ENCODE measurements at regions not wholly inside any gene's neighbourhood (a gene's known extent, or its start where the extent isn't known, plus 50 kb on each side); places are given as distances from the start of the nearest gene placed in this dataset.

GRCh38 chr4:14254252-14254651, 626.7 kb upstream of the BOD1L1 start:
- DNase-seq (ENCODE audit: low read depth) = no peak

GRCh38 chr4:14254926-14255325, 627.4 kb upstream of the BOD1L1 start:
- no peak for DNase-seq (ENCODE audit: low read depth)

DNA sequence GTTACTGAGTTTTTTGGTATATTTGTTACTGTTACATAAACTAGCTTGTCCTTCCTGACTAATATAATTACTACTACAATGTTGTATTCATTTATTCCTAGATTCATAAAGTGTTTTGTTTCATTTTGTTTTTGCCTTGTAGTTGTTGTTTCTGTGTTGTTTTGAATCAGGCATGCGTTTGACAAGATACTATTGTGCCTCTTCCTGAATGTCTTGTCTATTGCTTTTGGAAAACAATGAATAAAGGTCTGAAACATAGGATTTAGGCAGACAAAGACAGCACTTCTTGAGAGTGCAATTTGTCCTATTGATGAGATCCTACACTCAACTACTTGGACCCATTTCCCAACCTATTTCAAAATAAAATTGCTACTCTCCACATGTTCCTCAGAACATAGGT, 630.4 kb upstream of the BOD1L1 start:
- no peak for DNase-seq (ENCODE audit: low read depth)

- DNase-seq (ENCODE audit: low read depth) = no peak
These were observed 632.4 kb upstream of the BOD1L1 start for GRCh38 chr4:14259936-14260335.

- DNase-seq (ENCODE audit: low read depth) = no peak
These were observed 633.1 kb upstream of the BOD1L1 start for GRCh38 chr4:14260591-14260990.

- DNase-seq (ENCODE audit: low read depth) = no peak
These were observed 634.7 kb upstream of the BOD1L1 start for GRCh38 chr4:14262221-14262620.

- DNase-seq (ENCODE audit: low read depth) = no peak
These were observed 636.9 kb upstream of the BOD1L1 start for GRCh38 chr4:14264437-14264836.

DNA sequence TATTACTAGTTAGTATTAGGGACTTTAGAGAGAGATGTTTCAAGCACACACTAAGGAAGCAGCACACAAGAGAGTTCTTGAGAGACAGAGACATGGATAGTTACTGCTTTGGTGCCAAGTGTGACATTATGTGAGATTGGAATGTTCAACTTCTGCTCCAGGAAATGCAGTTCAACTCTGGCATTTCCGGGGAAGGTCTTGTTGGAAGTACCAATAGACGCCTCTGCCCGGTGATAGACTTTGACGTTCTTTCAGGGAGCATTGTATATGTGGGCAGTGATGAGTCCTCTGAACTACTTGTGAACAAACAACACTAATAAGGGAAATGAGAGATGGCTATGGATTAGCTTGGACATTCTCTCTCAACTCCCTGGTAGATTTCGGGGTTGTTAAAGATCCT, 638.1 kb upstream of the BOD1L1 start:
- no peak for DNase-seq (ENCODE audit: low read depth)

GRCh38 chr4:14267373-14268060, 640.0 kb upstream of the BOD1L1 start:
- DNase-seq (ENCODE audit: low read depth) = no peak

DNA sequence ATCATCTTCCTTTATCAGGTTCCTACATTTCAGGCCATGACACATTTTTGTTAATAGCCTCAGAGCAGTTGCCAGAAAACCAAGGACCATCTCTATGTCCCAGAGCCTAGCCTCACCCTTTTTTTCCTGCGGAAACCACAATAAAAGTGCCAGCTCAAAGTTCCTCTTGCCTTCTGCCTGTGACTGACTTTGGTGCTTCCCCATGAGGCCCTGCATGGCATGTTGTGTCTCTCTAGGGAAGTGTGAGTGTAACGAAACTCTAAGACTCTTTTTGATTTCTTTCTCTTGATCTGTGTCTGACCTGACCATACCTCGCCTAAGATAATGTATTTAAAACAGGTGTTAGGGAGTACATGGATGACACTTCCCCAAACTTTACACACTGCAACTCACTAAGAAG, 642.3 kb upstream of the BOD1L1 start:
- DNase-seq (ENCODE audit: low read depth) = no peak

GRCh38 chr4:14272206-14272605, 644.7 kb upstream of the BOD1L1 start:
- no peak for DNase-seq (ENCODE audit: low read depth)

- no peak for DNase-seq (ENCODE audit: low read depth)
These were observed 650.0 kb upstream of the BOD1L1 start for GRCh38 chr4:14277505-14277904.

DNA sequence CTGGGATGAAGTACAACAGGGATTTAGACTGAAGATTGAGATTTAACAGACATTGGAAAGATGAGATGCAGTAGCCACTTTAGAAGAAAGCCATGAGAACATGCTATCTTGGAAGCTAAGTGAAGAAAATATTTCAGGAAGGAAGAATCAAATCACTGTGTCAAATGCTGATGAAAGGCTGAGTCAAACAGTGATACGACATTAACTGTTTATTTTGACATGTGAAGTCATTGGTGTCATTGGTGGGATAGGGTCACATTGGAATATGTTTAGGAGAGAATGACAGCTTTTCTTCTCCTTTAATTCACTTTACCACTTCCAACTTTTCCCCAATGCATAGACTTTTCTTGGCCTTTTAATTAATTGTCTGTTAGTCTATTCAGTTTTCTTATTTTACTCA, 653.0 kb upstream of the BOD1L1 start:
- DNase-seq (ENCODE audit: low read depth) = no peak

GRCh38 chr4:14284578-14284977, 657.1 kb upstream of the BOD1L1 start:
- no peak for DNase-seq (ENCODE audit: low read depth)

GRCh38 chr4:14289708-14290107, 662.2 kb upstream of the BOD1L1 start:
- DNase-seq (ENCODE audit: low read depth) = no peak

- DNase-seq (ENCODE audit: low read depth) = no peak
These were observed 666.1 kb upstream of the BOD1L1 start for GRCh38 chr4:14293582-14293981.

DNA sequence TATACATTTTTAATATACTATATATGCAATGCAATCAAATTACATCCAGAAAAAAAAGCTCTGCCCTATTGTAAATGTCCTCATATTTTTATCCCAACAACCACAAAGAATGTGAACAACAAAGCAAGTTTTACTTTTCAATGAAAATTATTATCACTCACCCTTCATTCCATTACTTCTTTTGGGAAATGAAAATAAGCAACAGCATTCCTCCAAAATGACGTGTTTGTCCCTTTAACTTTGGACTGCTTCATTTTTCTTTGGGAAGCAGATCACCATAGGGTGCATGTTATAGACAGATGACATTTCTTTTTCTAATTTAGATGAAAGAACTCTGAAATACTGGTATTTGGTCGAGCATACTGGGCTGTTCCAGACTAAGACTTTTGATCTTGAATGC, 667.1 kb upstream of the BOD1L1 start:
- DNase-seq (ENCODE audit: low read depth) = no peak

DNA sequence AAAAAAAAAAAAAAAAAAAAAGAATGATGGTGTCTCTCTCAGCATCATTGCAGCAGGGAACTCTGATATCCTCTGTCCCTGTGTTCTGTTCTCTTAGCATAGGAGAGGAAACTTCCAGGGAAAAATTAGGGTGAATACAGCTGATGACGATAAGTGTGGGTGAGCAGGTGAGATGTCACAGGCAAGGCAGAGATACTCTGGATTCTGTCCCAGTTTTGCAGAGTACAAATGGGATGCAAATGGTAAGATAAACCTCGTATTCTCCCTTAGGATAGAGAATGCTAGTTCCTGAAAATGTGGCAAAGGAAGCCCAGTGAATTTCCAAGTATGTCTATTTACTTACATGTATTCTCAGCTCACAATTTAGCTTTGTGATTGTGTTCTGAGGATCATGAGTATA, 671.6 kb upstream of the BOD1L1 start:
- no peak for DNase-seq (ENCODE audit: low read depth)

DNA sequence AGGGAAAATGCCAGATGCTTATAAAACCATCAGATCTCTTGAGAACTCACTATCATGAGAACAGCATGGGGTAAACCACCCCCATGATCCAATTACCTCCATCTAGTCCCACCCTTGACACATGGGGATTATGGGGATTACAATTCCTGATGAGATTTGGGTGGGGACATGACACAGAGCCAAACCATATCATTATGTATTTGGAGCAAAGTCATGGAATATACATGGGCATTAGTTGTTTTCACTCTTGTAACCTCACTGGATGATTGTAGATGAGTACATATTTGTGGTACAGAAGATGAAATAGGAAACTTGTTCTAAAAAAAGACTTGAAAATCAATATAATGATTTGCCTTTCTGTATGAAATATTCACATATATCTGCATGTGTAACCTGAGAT, 674.5 kb upstream of the BOD1L1 start:
- DNase-seq (ENCODE audit: low read depth) = no peak

DNA sequence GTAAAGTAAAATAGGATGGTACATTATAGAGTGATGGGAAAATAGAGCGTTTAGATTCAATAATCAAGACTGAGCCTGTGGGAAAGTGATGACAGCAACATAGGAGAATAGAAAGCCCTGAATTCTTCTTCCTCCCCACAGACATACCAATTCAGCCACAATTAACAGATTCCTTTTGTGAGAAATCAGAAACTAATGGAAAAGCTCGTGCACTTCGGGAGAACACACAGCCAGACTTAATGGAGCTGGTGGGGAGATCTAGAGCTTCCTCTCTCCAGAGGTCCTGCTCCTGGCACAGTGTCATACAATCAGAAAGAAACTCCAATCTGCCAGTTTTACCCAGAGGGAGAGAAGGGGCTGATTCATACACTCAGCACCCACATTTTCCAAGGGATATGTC, 676.3 kb upstream of the BOD1L1 start:
- DNase-seq (ENCODE audit: low read depth) = no peak

DNA sequence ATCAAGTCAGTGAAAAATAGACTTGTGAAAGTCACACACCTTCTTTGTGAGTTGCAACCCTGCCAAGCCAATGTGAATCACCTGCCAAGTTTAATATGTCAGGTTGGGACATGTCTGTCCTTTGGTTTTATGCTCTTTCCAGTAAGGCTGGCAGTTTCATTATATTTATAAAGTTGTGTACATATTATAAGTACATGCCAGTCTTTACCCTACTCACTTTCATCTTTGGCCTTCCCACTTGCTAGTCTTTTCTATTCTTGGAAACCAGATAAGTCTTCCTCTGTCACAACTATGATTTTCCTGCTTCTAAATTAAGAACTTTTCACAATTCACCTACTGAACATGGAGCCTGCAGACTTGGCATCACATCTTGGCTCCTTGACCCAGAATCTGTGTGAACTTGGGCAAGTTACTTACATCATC, 680.7 kb upstream of the BOD1L1 start:
- no peak for DNase-seq (ENCODE audit: low read depth)

DNA sequence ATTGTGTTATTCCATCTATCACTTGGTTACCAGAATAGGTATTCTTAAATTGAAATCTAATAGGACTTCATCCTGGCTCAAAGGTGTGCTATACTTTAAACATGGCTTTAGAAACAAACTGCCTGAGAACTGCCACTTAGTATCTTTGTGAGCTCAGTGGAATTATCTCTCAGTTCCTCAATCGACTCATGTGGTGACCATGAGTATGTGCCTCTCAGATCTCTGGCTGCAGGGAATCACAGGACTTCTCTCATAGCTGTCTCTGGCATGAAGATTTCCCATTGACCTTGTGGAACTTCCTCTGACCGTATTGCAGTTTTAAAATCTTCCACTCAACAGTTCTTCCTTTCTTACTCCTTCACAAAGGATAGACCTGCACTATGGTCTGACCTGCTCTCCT, 681.9 kb upstream of the BOD1L1 start:
- no peak for DNase-seq (ENCODE audit: low read depth)

DNA sequence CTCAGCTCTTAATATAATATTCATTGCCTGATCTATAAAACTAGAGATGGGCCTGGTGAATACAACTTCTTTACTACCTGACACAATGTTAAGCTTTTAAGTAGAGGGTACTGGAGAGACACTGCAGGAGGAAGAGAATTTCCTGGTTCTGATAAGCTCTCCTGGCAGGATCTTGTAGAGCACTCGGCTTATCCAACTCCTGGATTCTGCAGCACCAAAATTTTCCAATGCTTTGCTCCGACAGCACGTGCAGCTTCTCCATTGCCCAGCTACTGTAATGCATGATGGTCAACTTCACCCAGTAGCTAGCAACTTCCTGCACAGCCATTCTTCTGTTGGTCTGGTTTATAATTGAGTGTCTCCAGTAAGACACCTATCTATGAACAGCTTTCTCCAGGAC, 686.2 kb upstream of the BOD1L1 start:
- no peak for DNase-seq (ENCODE audit: low read depth)

DNA sequence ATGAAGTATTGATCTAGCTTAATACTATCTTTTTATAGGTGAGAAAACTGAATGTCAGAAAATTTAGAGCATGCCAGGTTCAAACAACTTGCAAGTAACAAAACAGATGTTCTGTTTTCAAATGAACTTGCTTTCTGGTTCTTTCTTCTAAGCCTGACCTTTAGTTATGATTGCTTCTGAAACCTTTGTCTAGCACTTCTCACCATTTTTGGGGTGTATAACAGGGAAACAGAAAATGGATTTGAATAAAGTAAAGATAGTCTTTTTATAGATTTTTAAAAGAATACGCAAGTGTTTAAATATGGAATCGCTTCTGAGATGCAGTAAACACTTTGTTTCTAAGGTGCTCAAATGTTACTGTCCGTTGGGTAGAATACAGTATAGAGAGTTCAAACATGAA, 687.2 kb upstream of the CPEB2 start:
- DNase-seq (ENCODE audit: low read depth) = no peak

- DNase-seq (ENCODE audit: low read depth) = no peak
These were observed 684.9 kb upstream of the CPEB2 start for GRCh38 chr4:14317351-14317750.
